Activated CD4-positive, alpha-beta T cell treated with anti-CD3 and anti-CD28 coated beads, Interleukin-2, amount 50 U/mL, for 48 hours (primary cell): ENCODE measurements at regions not wholly inside any gene's neighbourhood (a gene's known extent, or its start where the extent isn't known, plus 50 kb on each side); places are given as distances from the start of the nearest gene placed in this dataset.

Experiments
- DNase-seq, 2 experiments: peaks; one replicate each; pipeline ENCODE4 v3.0.0-alpha.2; 2020

GRCh38 chr3:148087601-148088371 lies 609.9 kb upstream of the AGTR1 start:
- DNase-seq: no peak

- no peak for DNase-seq
These were observed 608.5 kb upstream of the AGTR1 start for GRCh38 chr3:148089171-148089570.

- DNase-seq: no peak
These were observed 607.5 kb upstream of the AGTR1 start for GRCh38 chr3:148090156-148090555.

GRCh38 chr3:148092624-148093347 lies 604.9 kb upstream of the AGTR1 start:
- DNase-seq: no peak

- DNase-seq: no peak
These were observed 604.0 kb upstream of the AGTR1 start for GRCh38 chr3:148093753-148094152.

GRCh38 chr3:148095962-148096361 lies 601.7 kb upstream of the AGTR1 start:
- DNase-seq: no peak

GRCh38 chr3:148100476-148100875 lies 597.2 kb upstream of the AGTR1 start:
- DNase-seq: no peak

GRCh38 chr3:148101061-148101460 lies 596.6 kb upstream of the AGTR1 start:
- no peak for DNase-seq

GRCh38 chr3:148102156-148102555 lies 595.5 kb upstream of the AGTR1 start:
- no peak for DNase-seq

- DNase-seq: no peak
These were observed 591.6 kb upstream of the AGTR1 start for GRCh38 chr3:148106062-148106461.

- no peak for DNase-seq
These were observed 570.7 kb upstream of the AGTR1 start for GRCh38 chr3:148126956-148127355.

- DNase-seq: no peak
These were observed 569.6 kb upstream of the AGTR1 start for GRCh38 chr3:148128136-148128535.

- DNase-seq: no peak
These were observed 565.6 kb upstream of the AGTR1 start for GRCh38 chr3:148131990-148132638.

GRCh38 chr3:148136816-148137215 lies 560.9 kb upstream of the AGTR1 start:
- DNase-seq: no peak

GRCh38 chr3:148146241-148146640 lies 551.5 kb upstream of the AGTR1 start:
- DNase-seq: no peak

- DNase-seq: no peak
These were observed 550.5 kb upstream of the AGTR1 start for GRCh38 chr3:148146947-148147826.

- no peak for DNase-seq
These were observed 549.8 kb upstream of the AGTR1 start for GRCh38 chr3:148147903-148148302.

- no peak for DNase-seq
These were observed 548.1 kb upstream of the AGTR1 start for GRCh38 chr3:148149556-148149955.

GRCh38 chr3:148150141-148150540 lies 547.6 kb upstream of the AGTR1 start:
- DNase-seq: no peak

- DNase-seq: no peak
These were observed 539.5 kb upstream of the AGTR1 start for GRCh38 chr3:148158210-148158609.

GRCh38 chr3:148162132-148162531 lies 535.6 kb upstream of the AGTR1 start:
- no peak for DNase-seq

GRCh38 chr3:148168347-148168746 lies 529.4 kb upstream of the AGTR1 start:
- DNase-seq: no peak

- no peak for DNase-seq
These were observed 523.9 kb upstream of the AGTR1 start for GRCh38 chr3:148173851-148174250.
